Panc1 (cell line): ENCODE measurements at regions not wholly inside any gene's neighbourhood (a gene's known extent, or its start where the extent isn't known, plus 50 kb on each side); places are given as distances from the start of the nearest gene placed in this dataset.

Source experiments
- CTCF ChIP-seq: fragments of 450-650 bp; IDR thresholded peaks from 2 replicates; pipeline ENCODE4 v1.5.1; 2017; ENCODE audit warnings: mild to moderate bottlenecking
- POLR2AphosphoS5 ChIP-seq: IDR thresholded peaks from 2 replicates; pipeline ENCODE4 v1.6.1; 2012; ENCODE audit warnings: mild to moderate bottlenecking, low read depth, low read length, moderate library complexity
- REST ChIP-seq, 2 experiments: IDR thresholded peaks; 2 replicates each; pipeline ENCODE4 v1.6.1; 2011 to 2012; ENCODE audit warnings: low read depth in 2 of 2, control low read depth in 1 of 2, low read length in 1 of 2, mild to moderate bottlenecking in 1 of 2, moderate library complexity in 1 of 2; ENCODE audit not compliant: insufficient read depth in 1 of 2
- SIN3A ChIP-seq: IDR thresholded peaks from 2 replicates; pipeline ENCODE4 v1.6.1; 2012; ENCODE audit warnings: low read depth, mild to moderate bottlenecking, low read length, moderate library complexity, borderline replicate concordance; ENCODE audit not compliant: insufficient read depth

- TF ChIP-seq REST (IDR thresholded peaks at IDR 0.05; ENCODE audit: insufficient read depth in 1 of 2, low read depth in 2 of 2, low read length in 1 of 2) (no peak), SIN3A (no peak), CTCF (no peak), POLR2AphosphoS5 (no peak)
These were observed 103.0 kb upstream of the SFSWAP start for GRCh38 chr12:131607658-131608447.
